WTC11 (cell line): ENCODE measurements at regions not wholly inside any gene's neighbourhood (a gene's known extent, or its start where the extent isn't known, plus 50 kb on each side); places are given as distances from the start of the nearest gene placed in this dataset.

Experiments
- ATAC-seq: fragments of 200-7000 bp; cut with Tn5 transposase; 2 replicates; pipeline ENCODE4 v1.10.0; 2021; ENCODE audit warnings: mild to moderate bottlenecking, moderate library complexity
- CTCF ChIA-PET: fragments of 300-600 bp; sonication (Branson Sonifier 250); formaldehyde crosslinking; loops from one replicate; lab custom pipeline; 2021; ENCODE audit warnings: antibody characterized with exemption; lab: Charles Lee
- POLR2A ChIA-PET: fragments of 350-600 bp; sonication (Branson Sonifier 250); formaldehyde crosslinking; loops from one replicate; lab custom pipeline; 2021; ENCODE audit warnings: antibody characterized with exemption; lab: Charles Lee
- DNase-seq: peaks from one replicate; pipeline ENCODE4 v3.0.0; 2021; ENCODE audit warnings: low spot score
- H3K27ac Mint-ChIP-seq: 2 replicates; pipeline ENCODE4 v1.8.0; 2021; ENCODE audit warnings: mixed read lengths
- H3K27me3 Mint-ChIP-seq: 2 replicates; pipeline ENCODE4 v1.8.0; 2021; ENCODE audit warnings: low read depth, mild to moderate bottlenecking, moderate library complexity, mixed read lengths
- H3K36me3 Mint-ChIP-seq: 2 replicates; pipeline ENCODE4 v1.8.0; 2021; ENCODE audit warnings: mixed read lengths
- H3K4me1 Mint-ChIP-seq: 2 replicates; pipeline ENCODE4 v1.8.0; 2022; ENCODE audit warnings: mixed read lengths
- H3K4me3 Mint-ChIP-seq: 2 replicates; pipeline ENCODE4 v1.8.0; 2021; ENCODE audit warnings: mild to moderate bottlenecking, moderate library complexity, mixed read lengths
- H3K9me3 Mint-ChIP-seq: 2 replicates; pipeline ENCODE4 v1.8.0; 2021; ENCODE audit warnings: mixed read lengths
- ATF2 ChIP-seq: sonication (generic); formaldehyde crosslinking; IDR thresholded peaks from 2 replicates; pipeline ENCODE4 v1.8.1; 2022; ENCODE audit warnings: low read depth, missing genetic modification reagents, borderline replicate concordance
- ATF6 ChIP-seq: sonication (generic); formaldehyde crosslinking; IDR thresholded peaks from 2 replicates; pipeline ENCODE4 v1.8.1; 2023; ENCODE audit warnings: mild to moderate bottlenecking, missing genetic modification reagents
- CBFB ChIP-seq: sonication (generic); formaldehyde crosslinking; IDR thresholded peaks from 2 replicates; pipeline ENCODE4 v1.8.1; 2022; ENCODE audit warnings: mild to moderate bottlenecking, low read depth, missing genetic modification reagents
- CDX4 ChIP-seq: fragments of 250-450 bp; sonication (Bioruptor Pico); IDR thresholded peaks from 2 replicates; pipeline ENCODE4 v1.9.0; 2021; ENCODE audit warnings: moderate library complexity, mild to moderate bottlenecking, inconsistent platforms, borderline replicate concordance
- CREB1 ChIP-seq: sonication (generic); formaldehyde crosslinking; IDR thresholded peaks from 2 replicates; pipeline ENCODE4 v1.8.0; 2023; ENCODE audit warnings: mild to moderate bottlenecking, missing genetic modification reagents
- CREM ChIP-seq: sonication (generic); formaldehyde crosslinking; IDR thresholded peaks from 2 replicates; pipeline ENCODE4 v1.8.1; 2022; ENCODE audit warnings: mild to moderate bottlenecking, missing genetic modification reagents, moderate library complexity
- E2F5 ChIP-seq: sonication (generic); formaldehyde crosslinking; IDR thresholded peaks from 2 replicates; pipeline ENCODE4 v1.8.1; 2022; ENCODE audit warnings: mild to moderate bottlenecking, moderate library complexity, missing genetic modification reagents
- ESRRA ChIP-seq: sonication (generic); formaldehyde crosslinking; IDR thresholded peaks from 2 replicates; pipeline ENCODE4 v1.8.1; 2022; ENCODE audit warnings: mild to moderate bottlenecking, missing genetic modification reagents, borderline replicate concordance
- GRHL2 ChIP-seq: fragments of 250-450 bp; sonication (Bioruptor Pico); IDR thresholded peaks from 2 replicates; pipeline ENCODE4 v1.8.0; 2022; ENCODE audit warnings: mild to moderate bottlenecking, moderate library complexity; ENCODE audit not compliant: insufficient replicate concordance, severe bottlenecking
- JUN ChIP-seq: sonication (generic); formaldehyde crosslinking; IDR thresholded peaks from 2 replicates; pipeline ENCODE4 v1.8.0; 2023; ENCODE audit warnings: mild to moderate bottlenecking, missing genetic modification reagents
- KAT7 ChIP-seq: sonication (generic); formaldehyde crosslinking; IDR thresholded peaks from 2 replicates; pipeline ENCODE4 v1.8.1; 2023; ENCODE audit warnings: missing genetic modification reagents, mild to moderate bottlenecking, borderline replicate concordance
- NR2C2 ChIP-seq: sonication (generic); formaldehyde crosslinking; IDR thresholded peaks from 2 replicates; pipeline ENCODE4 v1.8.0; 2022; ENCODE audit warnings: mild to moderate bottlenecking, missing genetic modification reagents
- NR3C1 ChIP-seq: sonication (generic); formaldehyde crosslinking; conservative IDR thresholded peaks from 2 replicates; pipeline ENCODE4 v1.8.1; 2023; ENCODE audit warnings: low read depth, mild to moderate bottlenecking, missing genetic modification reagents
- OVOL2 ChIP-seq: fragments of 250-450 bp; sonication (Bioruptor Pico); IDR thresholded peaks from 2 replicates; pipeline ENCODE4 v1.9.0; 2021; ENCODE audit warnings: mild to moderate bottlenecking, borderline replicate concordance
- SMAD4 ChIP-seq: sonication (generic); formaldehyde crosslinking; IDR thresholded peaks from 2 replicates; pipeline ENCODE4 v1.8.0; 2022; ENCODE audit warnings: mild to moderate bottlenecking, missing genetic modification reagents
- STAT6 ChIP-seq: sonication (generic); formaldehyde crosslinking; conservative IDR thresholded peaks from 2 replicates; pipeline ENCODE4 v1.8.1; 2023; ENCODE audit warnings: mild to moderate bottlenecking, low read depth, missing genetic modification reagents, moderate library complexity
- ZBTB43 ChIP-seq: sonication (generic); formaldehyde crosslinking; IDR thresholded peaks from 2 replicates; pipeline ENCODE4 v1.8.1; 2023; ENCODE audit warnings: mild to moderate bottlenecking, missing genetic modification reagents
- ZNF232 ChIP-seq: sonication (generic); formaldehyde crosslinking; IDR thresholded peaks from 2 replicates; pipeline ENCODE4 v1.8.0; 2022; ENCODE audit warnings: mild to moderate bottlenecking, missing genetic modification reagents
- ZNF263 ChIP-seq: sonication (generic); formaldehyde crosslinking; IDR thresholded peaks from 2 replicates; pipeline ENCODE4 v1.8.1; 2022; ENCODE audit warnings: low read depth, mild to moderate bottlenecking, moderate library complexity, missing genetic modification reagents
- ZNF281 ChIP-seq: sonication (generic); formaldehyde crosslinking; IDR thresholded peaks from 2 replicates; pipeline ENCODE4 v1.8.0; 2023; ENCODE audit warnings: mild to moderate bottlenecking, missing genetic modification reagents

GRCh38 chr4:173937631-173938270 is 345.7 kb downstream of the FBXO8 start:
- H3K27me3 Mint-ChIP-seq = no peaks in the 10 kb centered on the region
- TF ChIP-seq CDX4 (CRISPR knock-in tag) (no peak), CREM (CRISPR knock-in tag) (no peak), ATF2 (CRISPR knock-in tag) (no peak), ZNF232 (no peak), SMAD4 (CRISPR knock-in tag) (no peak), KAT7 (no peak), ZNF281 (CRISPR knock-in tag) (no peak), ESRRA (CRISPR knock-in tag) (no peak), ZBTB43 (CRISPR knock-in tag) (no peak), NR3C1 (no peak), ATF6 (no peak), CREB1 (CRISPR knock-in tag) (no peak), JUN (CRISPR knock-in tag) (no peak), CBFB (CRISPR knock-in tag) (no peak), NR2C2 (CRISPR knock-in tag) (no peak), ZNF263 (no peak), E2F5 (CRISPR knock-in tag) (no peak), OVOL2 (no peak), GRHL2 (CRISPR knock-in tag) (no peak), STAT6 (CRISPR knock-in tag) (no peak)
- CTCF ChIA-PET = interaction anchor here (0.7 kb wide), 1 partner anchor 58 kb away, joined by 6 read pairs; no protein-coding TSS in a partner anchor
- no peak overlapping the region for H3K4me3 Mint-ChIP-seq
- no peak overlapping the region for H3K27ac Mint-ChIP-seq
- no peaks in the 10 kb centered on the region for H3K9me3 Mint-ChIP-seq
- no peak for DNase-seq
- peaks cover 16% of the 10 kb centered on the region for H3K4me1 Mint-ChIP-seq
- no peaks in the 10 kb centered on the region for H3K36me3 Mint-ChIP-seq
- POLR2A ChIA-PET = no interaction called here
- no peak for ATAC-seq
